SK-N-SH treated with all-trans-retinoic acid at 6 μM for 48 hours (cell line): ENCODE measurements at regions not wholly inside any gene's neighbourhood (a gene's known extent, or its start where the extent isn't known, plus 50 kb on each side); places are given as distances from the start of the nearest gene placed in this dataset.

Source experiments
- ATAC-seq: fragments of 200-7000 bp; cut with Tn5 transposase; 3 replicates; pipeline ENCODE4 v1.9.1; 2020; ENCODE audit warnings: mild to moderate bottlenecking, moderate library complexity
- ARNTL ChIP-seq: fragments of 450-650 bp; formaldehyde crosslinking; IDR thresholded peaks from 2 replicates; pipeline ENCODE4 v1.5.0; 2020; ENCODE audit warnings: low read depth, mild to moderate bottlenecking, moderate library complexity, borderline replicate concordance
- BACH2 ChIP-seq: fragments of 250-450 bp; sonication (Bioruptor Pico); IDR thresholded peaks from 2 replicates; pipeline ENCODE4 v1.9.0; 2021; ENCODE audit warnings: mild to moderate bottlenecking, borderline replicate concordance
- CSDC2 ChIP-seq: fragments of 250-450 bp; sonication (Bioruptor Pico); IDR thresholded peaks from 2 replicates; pipeline ENCODE4 v1.5.0; 2020; ENCODE audit warnings: mild to moderate bottlenecking, moderate library complexity
- ESRRG ChIP-seq: fragments of 250-450 bp; sonication (Bioruptor Pico); IDR thresholded peaks from 2 replicates; pipeline ENCODE4 v1.6.1; 2021; ENCODE audit warnings: mild to moderate bottlenecking
- GLIS3 ChIP-seq: fragments of 250-450 bp; sonication (Bioruptor Pico); IDR thresholded peaks from 2 replicates; pipeline ENCODE4 v1.5.0; 2020; ENCODE audit warnings: mild to moderate bottlenecking, moderate library complexity
- ISL1 ChIP-seq: fragments of 250-450 bp; sonication (Bioruptor Pico); IDR thresholded peaks from 2 replicates; pipeline ENCODE4 v2.1.2; 2022; ENCODE audit warnings: mild to moderate bottlenecking, moderate library complexity
- OSR1 ChIP-seq: fragments of 250-450 bp; sonication (Bioruptor Pico); IDR thresholded peaks from 2 replicates; pipeline ENCODE4 v1.8.0; 2022; ENCODE audit warnings: moderate library complexity, mild to moderate bottlenecking, inconsistent platforms
- PPARA ChIP-seq: fragments of 250-450 bp; sonication (Bioruptor Pico); IDR thresholded peaks from 2 replicates; pipeline ENCODE4 v1.5.0; 2020; ENCODE audit warnings: mild to moderate bottlenecking, borderline replicate concordance
- RARB ChIP-seq: fragments of 250-450 bp; sonication (Bioruptor Pico); IDR thresholded peaks from 2 replicates; pipeline ENCODE4 v1.8.0; 2021; ENCODE audit warnings: mild to moderate bottlenecking, moderate library complexity
- SNAI2 ChIP-seq: fragments of 250-450 bp; sonication (Bioruptor Pico); IDR thresholded peaks from 2 replicates; pipeline ENCODE4 v1.5.0; 2020; ENCODE audit warnings: mild to moderate bottlenecking, moderate library complexity
- TCF4 ChIP-seq: fragments of 250-450 bp; sonication (Bioruptor Pico); IDR thresholded peaks from 2 replicates; pipeline ENCODE4 v1.8.0; 2021; ENCODE audit warnings: mild to moderate bottlenecking, moderate library complexity, borderline replicate concordance
- TOX ChIP-seq: fragments of 250-450 bp; sonication (Bioruptor Pico); IDR thresholded peaks from 2 replicates; pipeline ENCODE4 v1.8.0; 2021; ENCODE audit warnings: mild to moderate bottlenecking, moderate library complexity, borderline replicate concordance
- ZC3H10 ChIP-seq: fragments of 250-450 bp; sonication (Bioruptor Pico); IDR thresholded peaks from 2 replicates; pipeline ENCODE4 v1.5.1; 2021; ENCODE audit warnings: mild to moderate bottlenecking, moderate library complexity
- ZFP3 ChIP-seq: fragments of 250-450 bp; sonication (Bioruptor Pico); IDR thresholded peaks from 2 replicates; pipeline ENCODE4 v1.5.0; 2020; ENCODE audit warnings: mild to moderate bottlenecking, moderate library complexity
- ZFP30 ChIP-seq: fragments of 450-650 bp; formaldehyde crosslinking; IDR thresholded peaks from 2 replicates; pipeline ENCODE4 v1.5.0; 2022; ENCODE audit warnings: mild to moderate bottlenecking, moderate library complexity
- ZNF565 ChIP-seq: fragments of 450-650 bp; formaldehyde crosslinking; conservative IDR thresholded peaks from 2 replicates; pipeline ENCODE4 v1.5.0; 2020; ENCODE audit warnings: low read depth, mild to moderate bottlenecking, moderate library complexity
- ZNF70 ChIP-seq: fragments of 450-650 bp; formaldehyde crosslinking; IDR thresholded peaks from 2 replicates; pipeline ENCODE4 v1.5.0; 2020; ENCODE audit warnings: mild to moderate bottlenecking, moderate library complexity
- TF ChIP-seq, protein P1 (sequence below): fragments of 250-450 bp; sonication (Bioruptor Pico); IDR thresholded peaks from 2 replicates; pipeline ENCODE4 v1.5.1; 2021; ENCODE audit warnings: mild to moderate bottlenecking, moderate library complexity
- TF ChIP-seq, protein P2 (sequence below): fragments of 250-450 bp; sonication (Bioruptor Pico); IDR thresholded peaks from 2 replicates; pipeline ENCODE4 v1.5.0; 2020; ENCODE audit warnings: mild to moderate bottlenecking, moderate library complexity
- TF ChIP-seq, protein P3 (sequence below): fragments of 250-450 bp; sonication (Bioruptor Pico); IDR thresholded peaks from 2 replicates; pipeline ENCODE4 v1.5.1; 2020; ENCODE audit warnings: low read depth, mild to moderate bottlenecking, moderate library complexity
- TF ChIP-seq, protein P4 (sequence below): fragments of 250-450 bp; sonication (Bioruptor Pico); IDR thresholded peaks from 2 replicates; pipeline ENCODE4 v1.8.0; 2020; ENCODE audit warnings: mild to moderate bottlenecking, moderate library complexity, borderline replicate concordance
- TF ChIP-seq, protein P5 (sequence below): fragments of 250-450 bp; sonication (Bioruptor Pico); IDR thresholded peaks from 2 replicates; pipeline ENCODE4 v1.8.0; 2021; ENCODE audit warnings: low read depth, mild to moderate bottlenecking, moderate library complexity, borderline replicate concordance

DNA sequence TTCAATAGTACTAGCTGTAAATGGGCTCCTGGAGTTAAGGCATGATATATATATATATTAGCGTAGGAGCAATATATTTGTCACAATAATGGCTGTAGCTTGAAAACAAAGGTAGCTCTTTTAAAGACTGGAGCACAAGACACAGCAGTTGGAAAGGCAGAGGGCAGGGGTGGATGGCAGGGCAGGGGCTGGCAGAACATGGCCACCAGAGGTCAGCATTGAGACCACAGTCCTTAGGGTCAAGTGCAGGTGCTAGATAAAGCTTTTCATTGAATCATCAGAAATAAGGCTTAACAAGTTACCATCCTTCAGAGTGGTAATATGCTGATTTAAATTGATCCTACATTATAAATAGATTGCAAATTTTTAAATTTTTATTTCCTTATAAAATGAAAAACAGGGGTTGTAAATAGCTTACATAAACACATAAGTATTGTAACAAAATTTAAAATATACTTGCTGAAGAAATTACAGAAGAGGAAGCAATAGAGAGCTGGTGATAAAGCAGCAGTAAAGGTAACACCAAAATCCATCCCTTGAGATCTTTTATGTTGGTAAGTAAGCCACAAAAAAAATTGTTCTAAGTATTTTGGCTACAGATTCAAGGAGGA lies 161.2 kb upstream of the PIEZO2 start:
- TF ChIP-seq CSDC2 (CRISPR knock-in tag) (no peak), BACH2 (no peak), ARNTL (CRISPR knock-in tag) (no peak), ZFP30 (CRISPR knock-in tag) (no peak), ISL1 (CRISPR knock-in tag) (no peak), ESRRG (CRISPR knock-in tag) (no peak), ZNF70 (no peak), ZFP3 (CRISPR knock-in tag) (no peak), RARB (CRISPR knock-in tag) (no peak), GLIS3 (no peak), TOX (CRISPR knock-in tag) (no peak), PPARA (no peak)
- TF ChIP-seq, protein P1, sequence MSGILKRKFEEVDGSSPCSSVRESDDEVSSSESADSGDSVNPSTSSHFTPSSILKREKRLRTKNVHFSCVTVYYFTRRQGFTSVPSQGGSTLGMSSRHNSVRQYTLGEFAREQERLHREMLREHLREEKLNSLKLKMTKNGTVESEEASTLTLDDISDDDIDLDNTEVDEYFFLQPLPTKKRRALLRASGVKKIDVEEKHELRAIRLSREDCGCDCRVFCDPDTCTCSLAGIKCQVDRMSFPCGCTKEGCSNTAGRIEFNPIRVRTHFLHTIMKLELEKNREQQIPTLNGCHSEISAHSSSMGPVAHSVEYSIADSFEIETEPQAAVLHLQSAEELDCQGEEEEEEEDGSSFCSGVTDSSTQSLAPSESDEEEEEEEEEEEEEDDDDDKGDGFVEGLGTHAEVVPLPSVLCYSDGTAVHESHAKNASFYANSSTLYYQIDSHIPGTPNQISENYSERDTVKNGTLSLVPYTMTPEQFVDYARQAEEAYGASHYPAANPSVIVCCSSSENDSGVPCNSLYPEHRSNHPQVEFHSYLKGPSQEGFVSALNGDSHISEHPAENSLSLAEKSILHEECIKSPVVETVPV (CRISPR knock-in tag): no peak
- TF ChIP-seq, protein P2, sequence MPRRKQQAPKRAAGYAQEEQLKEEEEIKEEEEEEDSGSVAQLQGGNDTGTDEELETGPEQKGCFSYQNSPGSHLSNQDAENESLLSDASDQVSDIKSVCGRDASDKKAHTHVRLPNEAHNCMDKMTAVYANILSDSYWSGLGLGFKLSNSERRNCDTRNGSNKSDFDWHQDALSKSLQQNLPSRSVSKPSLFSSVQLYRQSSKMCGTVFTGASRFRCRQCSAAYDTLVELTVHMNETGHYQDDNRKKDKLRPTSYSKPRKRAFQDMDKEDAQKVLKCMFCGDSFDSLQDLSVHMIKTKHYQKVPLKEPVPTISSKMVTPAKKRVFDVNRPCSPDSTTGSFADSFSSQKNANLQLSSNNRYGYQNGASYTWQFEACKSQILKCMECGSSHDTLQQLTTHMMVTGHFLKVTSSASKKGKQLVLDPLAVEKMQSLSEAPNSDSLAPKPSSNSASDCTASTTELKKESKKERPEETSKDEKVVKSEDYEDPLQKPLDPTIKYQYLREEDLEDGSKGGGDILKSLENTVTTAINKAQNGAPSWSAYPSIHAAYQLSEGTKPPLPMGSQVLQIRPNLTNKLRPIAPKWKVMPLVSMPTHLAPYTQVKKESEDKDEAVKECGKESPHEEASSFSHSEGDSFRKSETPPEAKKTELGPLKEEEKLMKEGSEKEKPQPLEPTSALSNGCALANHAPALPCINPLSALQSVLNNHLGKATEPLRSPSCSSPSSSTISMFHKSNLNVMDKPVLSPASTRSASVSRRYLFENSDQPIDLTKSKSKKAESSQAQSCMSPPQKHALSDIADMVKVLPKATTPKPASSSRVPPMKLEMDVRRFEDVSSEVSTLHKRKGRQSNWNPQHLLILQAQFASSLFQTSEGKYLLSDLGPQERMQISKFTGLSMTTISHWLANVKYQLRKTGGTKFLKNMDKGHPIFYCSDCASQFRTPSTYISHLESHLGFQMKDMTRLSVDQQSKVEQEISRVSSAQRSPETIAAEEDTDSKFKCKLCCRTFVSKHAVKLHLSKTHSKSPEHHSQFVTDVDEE: no peak
- peak; percentile 93 for ATAC-seq

DNA sequence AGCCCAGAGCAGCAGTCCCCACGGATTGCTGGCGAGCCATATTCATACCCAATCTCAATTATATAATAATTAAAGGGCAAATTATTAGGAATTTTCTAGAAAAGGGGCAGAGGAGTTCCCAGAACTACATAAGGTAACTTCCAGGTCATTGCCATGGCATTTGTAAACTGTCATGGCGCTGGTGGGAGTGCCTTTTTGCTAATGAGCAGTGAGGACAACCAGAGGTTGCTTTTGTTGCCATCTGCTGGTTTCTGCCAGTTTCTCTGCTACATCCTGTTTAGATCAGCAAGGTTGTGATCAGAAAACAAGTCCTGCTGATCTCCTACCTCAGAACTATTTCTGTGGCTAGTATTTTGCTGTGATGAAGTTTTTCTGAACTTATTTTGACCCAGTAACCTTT lies 159.8 kb upstream of the PIEZO2 start:
- ATAC-seq: peak; percentile 67
- TF ChIP-seq TOX (CRISPR knock-in tag): no peak
- no peak for TF ChIP-seq ZC3H10 (CRISPR knock-in tag)
- TF ChIP-seq TCF4 (CRISPR knock-in tag): no peak
- TF ChIP-seq ZFP30 (CRISPR knock-in tag): no peak
- TF ChIP-seq, protein P3, sequence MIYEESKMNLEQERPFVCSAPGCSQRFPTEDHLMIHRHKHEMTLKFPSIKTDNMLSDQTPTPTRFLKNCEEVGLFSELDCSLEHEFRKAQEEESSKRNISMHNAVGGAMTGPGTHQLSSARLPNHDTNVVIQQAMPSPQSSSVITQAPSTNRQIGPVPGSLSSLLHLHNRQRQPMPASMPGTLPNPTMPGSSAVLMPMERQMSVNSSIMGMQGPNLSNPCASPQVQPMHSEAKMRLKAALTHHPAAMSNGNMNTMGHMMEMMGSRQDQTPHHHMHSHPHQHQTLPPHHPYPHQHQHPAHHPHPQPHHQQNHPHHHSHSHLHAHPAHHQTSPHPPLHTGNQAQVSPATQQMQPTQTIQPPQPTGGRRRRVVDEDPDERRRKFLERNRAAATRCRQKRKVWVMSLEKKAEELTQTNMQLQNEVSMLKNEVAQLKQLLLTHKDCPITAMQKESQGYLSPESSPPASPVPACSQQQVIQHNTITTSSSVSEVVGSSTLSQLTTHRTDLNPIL (CRISPR knock-in tag): no peak
- TF ChIP-seq, protein P1 (CRISPR knock-in tag): no peak
- TF ChIP-seq ISL1 (CRISPR knock-in tag): no peak
- no peak for TF ChIP-seq CSDC2 (CRISPR knock-in tag)
- TF ChIP-seq OSR1 (CRISPR knock-in tag): no peak
- no peak for TF ChIP-seq ESRRG (CRISPR knock-in tag)
- no peak for TF ChIP-seq ZNF565 (CRISPR knock-in tag)
- TF ChIP-seq, protein P4, sequence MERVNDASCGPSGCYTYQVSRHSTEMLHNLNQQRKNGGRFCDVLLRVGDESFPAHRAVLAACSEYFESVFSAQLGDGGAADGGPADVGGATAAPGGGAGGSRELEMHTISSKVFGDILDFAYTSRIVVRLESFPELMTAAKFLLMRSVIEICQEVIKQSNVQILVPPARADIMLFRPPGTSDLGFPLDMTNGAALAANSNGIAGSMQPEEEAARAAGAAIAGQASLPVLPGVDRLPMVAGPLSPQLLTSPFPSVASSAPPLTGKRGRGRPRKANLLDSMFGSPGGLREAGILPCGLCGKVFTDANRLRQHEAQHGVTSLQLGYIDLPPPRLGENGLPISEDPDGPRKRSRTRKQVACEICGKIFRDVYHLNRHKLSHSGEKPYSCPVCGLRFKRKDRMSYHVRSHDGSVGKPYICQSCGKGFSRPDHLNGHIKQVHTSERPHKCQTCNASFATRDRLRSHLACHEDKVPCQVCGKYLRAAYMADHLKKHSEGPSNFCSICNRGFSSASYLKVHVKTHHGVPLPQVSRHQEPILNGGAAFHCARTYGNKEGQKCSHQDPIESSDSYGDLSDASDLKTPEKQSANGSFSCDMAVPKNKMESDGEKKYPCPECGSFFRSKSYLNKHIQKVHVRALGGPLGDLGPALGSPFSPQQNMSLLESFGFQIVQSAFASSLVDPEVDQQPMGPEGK: no peak
- TF ChIP-seq ZFP3 (CRISPR knock-in tag): no peak
- no peak for TF ChIP-seq PPARA
- TF ChIP-seq, protein P5, sequence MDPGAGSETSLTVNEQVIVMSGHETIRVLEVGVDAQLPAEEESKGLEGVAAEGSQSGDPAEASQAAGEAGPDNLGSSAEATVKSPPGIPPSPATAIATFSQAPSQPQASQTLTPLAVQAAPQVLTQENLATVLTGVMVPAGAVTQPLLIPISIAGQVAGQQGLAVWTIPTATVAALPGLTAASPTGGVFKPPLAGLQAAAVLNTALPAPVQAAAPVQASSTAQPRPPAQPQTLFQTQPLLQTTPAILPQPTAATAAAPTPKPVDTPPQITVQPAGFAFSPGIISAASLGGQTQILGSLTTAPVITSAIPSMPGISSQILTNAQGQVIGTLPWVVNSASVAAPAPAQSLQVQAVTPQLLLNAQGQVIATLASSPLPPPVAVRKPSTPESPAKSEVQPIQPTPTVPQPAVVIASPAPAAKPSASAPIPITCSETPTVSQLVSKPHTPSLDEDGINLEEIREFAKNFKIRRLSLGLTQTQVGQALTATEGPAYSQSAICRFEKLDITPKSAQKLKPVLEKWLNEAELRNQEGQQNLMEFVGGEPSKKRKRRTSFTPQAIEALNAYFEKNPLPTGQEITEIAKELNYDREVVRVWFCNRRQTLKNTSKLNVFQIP (CRISPR knock-in tag): no peak
- TF ChIP-seq SNAI2: no peak
- no peak for TF ChIP-seq ZNF70
- TF ChIP-seq RARB (CRISPR knock-in tag): no peak
- TF ChIP-seq ARNTL (CRISPR knock-in tag): no peak
- TF ChIP-seq, protein P2: no peak
